ENCODE measurements at regions not wholly inside any gene's neighbourhood (a gene's known extent, or its start where the extent isn't known, plus 50 kb on each side); places are given as distances from the start of the nearest gene placed in this dataset.
"Not testable (repeated sequence)": the region's sequence is repeated elsewhere in the genome, so short reads cannot be mapped to it uniquely, and the experiment has no call there.

- no peak overlapping the region for H3K4me3 Mint-ChIP-seq
- peaks cover 8% of the 10 kb centered on the region for H3K36me3 Mint-ChIP-seq (ENCODE audit: low read depth)
- H3K27me3 Mint-ChIP-seq (ENCODE audit: low read depth): peaks cover 4% of the 10 kb centered on the region
- H3K27ac Mint-ChIP-seq: peak overlapping the region; percentile 41 to 63 (median 62)
- H3K9me3 Mint-ChIP-seq: peaks cover 10% of the 10 kb centered on the region
- TF ChIP-seq CTCF (IDR thresholded peaks at IDR 0.05; ENCODE audit: unreplicated experiment in 3 of 3): no peak
- H3K4me1 Mint-ChIP-seq: peaks cover 35% of the 10 kb centered on the region
Measured at GRCh38 chr12:9333161-9333560, 125.0 kb upstream of the PZP start.

GRCh38 chr12:9332564-9332963, 124.4 kb upstream of the PZP start:
- TF ChIP-seq CTCF (IDR thresholded peaks at IDR 0.05; ENCODE audit: unreplicated experiment in 3 of 3): no peak
- H3K4me1 Mint-ChIP-seq: peaks cover 33% of the 10 kb centered on the region
- peak overlapping the region in 2 of 3 experiments; percentile 62 to 63 for H3K27ac Mint-ChIP-seq
- peaks cover 4% of the 10 kb centered on the region for H3K27me3 Mint-ChIP-seq (ENCODE audit: low read depth)
- H3K36me3 Mint-ChIP-seq (ENCODE audit: low read depth): peaks cover 7% of the 10 kb centered on the region
- H3K9me3 Mint-ChIP-seq: peaks cover 8% of the 10 kb centered on the region
- no peak overlapping the region for H3K4me3 Mint-ChIP-seq

- no peak overlapping the region for H3K4me3 Mint-ChIP-seq
- H3K36me3 Mint-ChIP-seq (ENCODE audit: low read depth): peaks cover 2% of the 10 kb centered on the region
- peak overlapping the region; percentile 10 to 56 (median 31) for H3K27ac Mint-ChIP-seq
- peak; percentile 95 to 98 (median 95) for TF ChIP-seq CTCF (IDR thresholded peaks at IDR 0.05; ENCODE audit: unreplicated experiment in 3 of 3)
- H3K4me1 Mint-ChIP-seq: peaks cover 45% of the 10 kb centered on the region
- peaks cover 7% of the 10 kb centered on the region for H3K27me3 Mint-ChIP-seq (ENCODE audit: low read depth)
- peaks cover 2% of the 10 kb centered on the region for H3K9me3 Mint-ChIP-seq
Measured at GRCh38 chr12:9331218-9331626, 123.0 kb upstream of the PZP start.

- Mint-ChIP-seq H3K27ac (no peak overlapping the region), H3K27me3 (ENCODE audit: low read depth) (peaks cover 7% of the 10 kb centered on the region), H3K4me3 (no peak overlapping the region), H3K36me3 (ENCODE audit: low read depth) (no peaks in the 10 kb centered on the region), H3K4me1 (peaks cover 49% of the 10 kb centered on the region), H3K9me3 (no peaks in the 10 kb centered on the region)
- no peak for TF ChIP-seq CTCF (IDR thresholded peaks at IDR 0.05; ENCODE audit: unreplicated experiment in 3 of 3)
Measured at GRCh38 chr12:9329019-9329418, 120.8 kb upstream of the PZP start.

GRCh38 chr12:9328065-9328464, 119.9 kb upstream of the PZP start:
- H3K27me3 Mint-ChIP-seq (ENCODE audit: low read depth): peaks cover 7% of the 10 kb centered on the region
- H3K27ac Mint-ChIP-seq: no peak overlapping the region
- no peak overlapping the region for H3K4me3 Mint-ChIP-seq
- H3K36me3 Mint-ChIP-seq (ENCODE audit: low read depth): no peaks in the 10 kb centered on the region
- no peaks in the 10 kb centered on the region for H3K9me3 Mint-ChIP-seq
- H3K4me1 Mint-ChIP-seq: peaks cover 47% of the 10 kb centered on the region
- TF ChIP-seq CTCF (IDR thresholded peaks at IDR 0.05; ENCODE audit: unreplicated experiment in 3 of 3): no peak

- H3K4me1 Mint-ChIP-seq: peaks cover 46% of the 10 kb centered on the region
- no peaks in the 10 kb centered on the region for H3K36me3 Mint-ChIP-seq (ENCODE audit: low read depth)
- H3K9me3 Mint-ChIP-seq: no peaks in the 10 kb centered on the region
- no peak for TF ChIP-seq CTCF (IDR thresholded peaks at IDR 0.05; ENCODE audit: unreplicated experiment in 3 of 3)
- H3K27me3 Mint-ChIP-seq (ENCODE audit: low read depth): peaks cover 13% of the 10 kb centered on the region
- H3K4me3 Mint-ChIP-seq: no peak overlapping the region
- H3K27ac Mint-ChIP-seq: no peak overlapping the region
Measured at GRCh38 chr12:9327320-9327719, 119.1 kb upstream of the PZP start.

- not testable (repeated sequence) for H3K36me3 Mint-ChIP-seq (ENCODE audit: low read depth); H3K4me3 Mint-ChIP-seq; H3K9me3 Mint-ChIP-seq
- Mint-ChIP-seq H3K27me3 (ENCODE audit: low read depth) (peaks cover 13% of the 10 kb centered on the region), H3K27ac (peak overlapping the region in 1 of 3 experiments; percentile 44), H3K4me1 (peaks cover 42% of the 10 kb centered on the region)
Measured at GRCh38 chr12:9326849-9327248, 118.7 kb upstream of the PZP start.
